K562 (cell line): ENCODE measurements at regions not wholly inside any gene's neighbourhood (a gene's known extent, or its start where the extent isn't known, plus 50 kb on each side); places are given as distances from the start of the nearest gene placed in this dataset.

ENCODE experiments used
- ATAC-seq: fragments of 200-7000 bp; cut with Tn5 transposase; 3 replicates; pipeline ENCODE4 v1.9.1; 2020; ENCODE audit warnings: moderate library complexity
- BruUV-seq: library from RNA; stranded (reverse); fragments of 400-500 nt; replicated peaks from 2 replicates; lab custom pipeline; 2021; lab: Mats Ljungman, UMichigan
- CTCF ChIA-PET: fragments of 300-600 bp; formaldehyde crosslinking; extraction: SDS; loops from one replicate; lab custom pipeline; 2021; ENCODE audit warnings: low intra/inter-chr PET ratio; lab: Yijun Ruan, JAX
- POLR2A ChIA-PET: fragments of 300-600, 350-650 bp; sonication (Branson Sonifier 250); formaldehyde crosslinking; extraction: SDS; loops from one replicate; lab custom pipeline; 2021; ENCODE audit warnings: antibody characterized with exemption, inconsistent platforms; lab: Yijun Ruan, JAX
- DNase-seq, 4 experiments: peaks; one replicate each; pipeline versions ENCODE4 v3.0.0 to v3.0.0-alpha.2; 2011 to 2018; ENCODE audit warnings: low spot score in 3 of 4, mixed read lengths in 3 of 4; ENCODE audit errors: extremely low read depth in 1 of 4
- FAIRE-seq: peaks from 2 replicates; lab custom pipeline; 2011; peaks lifted over from hg19 to GRCh38; lab: Jason Lieb, UNC
- H2AFZ ChIP-seq: 2 replicates; pipeline ENCODE4 v1.6.0; 2011; ENCODE audit warnings: low read depth, low read length, control low read depth, inconsistent platforms
- H3K27ac ChIP-seq: fragments of 200-600 bp; 3 replicates; pipeline ENCODE4 v1.8.0; 2011; ENCODE audit warnings: low read depth, mild to moderate bottlenecking, control low read depth, inconsistent platforms, low read length, moderate library complexity, mixed read lengths; ENCODE audit errors: extremely low read depth
- H3K27me3 ChIP-seq, 2 experiments: fragments of 300-600 bp in 1 of 2; 2 replicates in 1 of 2; 3 replicates in 1 of 2; pipeline versions ENCODE4 v1.6.0 to v1.8.0; 2011; ENCODE audit warnings: inconsistent platforms in 2 of 2, low read length in 2 of 2, mild to moderate bottlenecking in 1 of 2, mixed read lengths in 1 of 2, moderate library complexity in 1 of 2; ENCODE audit not compliant: control insufficient read depth in 2 of 2, insufficient read depth in 2 of 2
- H3K36me3 ChIP-seq: fragments of 300-600 bp; 3 replicates; pipeline ENCODE4 v1.8.0; 2011; ENCODE audit warnings: mild to moderate bottlenecking, low read length, inconsistent platforms; ENCODE audit not compliant: control insufficient read depth, insufficient read depth
- H3K4me1 ChIP-seq, 2 experiments: fragments of 200-600 bp in 1 of 2; replicated peaks in 1 of 2; 2 replicates in 1 of 2; 3 replicates in 1 of 2; pipeline versions ENCODE4 v1.5.1 to v1.8.0; 2011; ENCODE audit warnings: inconsistent platforms in 2 of 2, low read length in 2 of 2, mild to moderate bottlenecking in 1 of 2, mixed read lengths in 1 of 2, moderate library complexity in 1 of 2; ENCODE audit not compliant: control insufficient read depth in 2 of 2, insufficient read depth in 2 of 2
- H3K4me2 ChIP-seq: 2 replicates; pipeline ENCODE4 v1.6.1; 2011; ENCODE audit warnings: low read length, control low read depth, inconsistent platforms, mixed read lengths; ENCODE audit not compliant: insufficient read depth
- H3K4me3 ChIP-seq: fragments of 200-600 bp; sonication (generic), shearing (Covaris generic); 2 replicates; pipeline ENCODE4 v1.5.1; 2016; ENCODE audit warnings: control low read depth, inconsistent platforms
- H3K79me2 ChIP-seq: fragments of 200-600 bp; 3 replicates; pipeline ENCODE4 v1.8.0; 2011; ENCODE audit warnings: low read length, inconsistent platforms; ENCODE audit not compliant: control insufficient read depth, insufficient read depth
- H3K9ac ChIP-seq, 2 experiments: 2 replicates each; pipeline versions ENCODE4 v1.6.0 to v1.6.1; 2011; ENCODE audit warnings: low read depth in 2 of 2, low read length in 2 of 2, control low read depth in 1 of 2, inconsistent platforms in 1 of 2, mild to moderate bottlenecking in 1 of 2, mixed read lengths in 1 of 2; ENCODE audit not compliant: insufficient read depth in 1 of 2
- H3K9me1 ChIP-seq: one replicate; pipeline ENCODE4 v1.6.0; 2011; ENCODE audit warnings: inconsistent platforms, mild to moderate bottlenecking, low read length, moderate library complexity; ENCODE audit not compliant: control insufficient read depth, insufficient read depth
- H3K9me3 ChIP-seq: replicated peaks from 2 replicates; pipeline ENCODE4 v1.5.1; 2011; ENCODE audit warnings: low read depth, low read length, inconsistent platforms; ENCODE audit not compliant: control insufficient read depth, insufficient read depth
- H4K20me1 ChIP-seq: replicated peaks from 2 replicates; pipeline ENCODE4 v1.6.1; 2011; ENCODE audit warnings: low read length, inconsistent platforms, mixed read lengths; ENCODE audit not compliant: control insufficient read depth, insufficient read depth
- ARNT ChIP-seq, 2 experiments: fragments of 450-650 bp; IDR thresholded peaks; 2 replicates each; pipeline ENCODE4 v1.6.1; 2016; ENCODE audit warnings: mild to moderate bottlenecking in 1 of 2
- CBX8 ChIP-seq: fragments of 200-600 bp; sonication (generic); IDR thresholded peaks from 2 replicates; pipeline ENCODE4 v1.6.1; 2012; ENCODE audit warnings: borderline replicate concordance, mixed run types, low read depth, mild to moderate bottlenecking, moderate library complexity, mixed read lengths, low read length, control low read depth, inconsistent platforms; ENCODE audit not compliant: poor library complexity, severe bottlenecking; ENCODE audit errors: extremely low read depth
- COPS2 ChIP-seq: fragments of 450-650 bp; conservative IDR thresholded peaks from 2 replicates; pipeline ENCODE4 v1.6.1; 2016; ENCODE audit warnings: mild to moderate bottlenecking, moderate library complexity
- ELF2 ChIP-seq: fragments of 250-450 bp; sonication (Bioruptor Pico); IDR thresholded peaks from 2 replicates; pipeline ENCODE4 v1.5.0; 2021; ENCODE audit warnings: mild to moderate bottlenecking
- ELF4 ChIP-seq: fragments of 450-650 bp; formaldehyde crosslinking; IDR thresholded peaks from 2 replicates; pipeline ENCODE4 v1.4.0; 2022; ENCODE audit warnings: missing genetic modification characterization
- ESRRA ChIP-seq: fragments of 450-650 bp; IDR thresholded peaks from 2 replicates; pipeline ENCODE4 v1.6.1; 2014; ENCODE audit warnings: low read depth, mild to moderate bottlenecking, moderate library complexity, borderline replicate concordance
- ETV5 ChIP-seq: sonication (generic); formaldehyde crosslinking; IDR thresholded peaks from 2 replicates; pipeline ENCODE4 v1.4.0; 2020; ENCODE audit warnings: low read depth, mild to moderate bottlenecking, missing genetic modification reagents
- HMG20A ChIP-seq: fragments of 450-650 bp; formaldehyde crosslinking; conservative IDR thresholded peaks from 2 replicates; pipeline ENCODE4 v1.4.0; 2020; ENCODE audit warnings: mild to moderate bottlenecking, mixed read lengths
- NCOR1 ChIP-seq: fragments of 450-650 bp; IDR thresholded peaks from 2 replicates; pipeline ENCODE4 v1.6.1; 2016; ENCODE audit warnings: mild to moderate bottlenecking, moderate library complexity
- NFE2 ChIP-seq: IDR thresholded peaks from 2 replicates; pipeline ENCODE4 v1.6.1; 2014; ENCODE audit warnings: antibody characterized with exemption, low read depth
- RCOR1 ChIP-seq, 2 experiments: IDR thresholded peaks; 2 replicates each; pipeline ENCODE4 v1.6.1; 2012; ENCODE audit warnings: low read depth in 2 of 2, low read length in 2 of 2, borderline replicate concordance in 1 of 2, improper control_type of control experiment in 1 of 2
- SRSF3 ChIP-seq: fragments of 200-400 bp; formaldehyde crosslinking; IDR thresholded peaks from 2 replicates; pipeline ENCODE4 v1.6.1; 2016; ENCODE audit warnings: mild to moderate bottlenecking, low read length, moderate library complexity; ENCODE audit not compliant: insufficient read depth
- TBP ChIP-seq: optimal IDR thresholded peaks from 2 replicates; pipeline ENCODE3; 2011; ENCODE audit warnings: low read depth, low read length, improper control_type of control experiment
- ZBTB33 ChIP-seq: sonication (generic); formaldehyde crosslinking; IDR thresholded peaks from 2 replicates; pipeline ENCODE4 v1.8.1; 2023; ENCODE audit warnings: mild to moderate bottlenecking, missing genetic modification reagents
- ZKSCAN8 ChIP-seq: fragments of 200-800 bp; sonication (Bioruptor generic); IDR thresholded peaks from 2 replicates; pipeline ENCODE4 v1.6.1; 2016; ENCODE audit warnings: missing genetic modification characterization, missing compliant biosample characterization
- ZNF217 ChIP-seq: sonication (generic); formaldehyde crosslinking; IDR thresholded peaks from 2 replicates; pipeline ENCODE4 v1.8.0; 2022; ENCODE audit warnings: mild to moderate bottlenecking, missing genetic modification reagents
- ZNF780A ChIP-seq: fragments of 250-450 bp; sonication (Bioruptor Pico); IDR thresholded peaks from 2 replicates; pipeline ENCODE4 v1.5.0; 2021; ENCODE audit warnings: mild to moderate bottlenecking
- WGBS: fragments of 100-300 bp; shearing (Covaris generic); methylation state at CpG from one replicate; pipeline ENCODE4 v1.1.6; 2016; ENCODE audit warnings: low coverage, mixed read lengths; ENCODE audit not compliant: insufficient coverage; ENCODE audit errors: missing lambda C conversion rate; 5-methylcytosine and 5-hydroxymethylcytosine counted together
- in situ Hi-C: fragments of 300-500 bp; cut with MboI; formaldehyde crosslinking; loops from 4 replicates; pipeline ENCODE4 v1.15.0; 2018; ENCODE audit warnings: inconsistent platforms, mixed read lengths
- intact Hi-C: fragments of 100-400 bp; cut with micrococcal nuclease; formaldehyde crosslinking; loops from 2 replicates; pipeline ENCODE4 v1.14.2; 2022

- no peak overlapping the region for H3K4me2 ChIP-seq
- no TSS peak for BruUV-seq
- no peak for FAIRE-seq
- POLR2A ChIA-PET = no interaction called here
- TF ChIP-seq ZNF780A (CRISPR knock-in tag) (no peak), ARNT (IDR thresholded peaks at IDR 0.05) (no peak), NFE2 (no peak), HMG20A (CRISPR knock-in tag) (no peak), SRSF3 (no peak), ZKSCAN8 (CRISPR knock-in tag) (no peak), ZNF217 (CRISPR knock-in tag) (no peak), ESRRA (no peak), CBX8 (no peak), ETV5 (CRISPR knock-in tag) (no peak), TBP (no peak), COPS2 (no peak), ZBTB33 (no peak), ELF4 (CRISPR knock-in tag) (no peak), NCOR1 (no peak), ELF2 (CRISPR knock-in tag) (no peak), RCOR1 (IDR thresholded peaks at IDR 0.05; ENCODE audit: borderline replicate concordance in 1 of 2, low read depth in 2 of 2, low read length in 2 of 2) (no peak)
- 0% methylated on average over 2 of the region's 2 CpGs for WGBS
- H3K4me1 ChIP-seq = no peaks in the 10 kb centered on the region
- H3K27me3 ChIP-seq = no peaks in the 10 kb centered on the region; a peak in 2 of 5 replicates
- H2AFZ ChIP-seq = no peak overlapping the region
- intact Hi-C loops (no loop called here), in situ Hi-C loops (no loop called here)
- H3K4me3 ChIP-seq = no peak overlapping the region
- no peak overlapping the region for H3K27ac ChIP-seq
- H3K9me3 ChIP-seq = no peaks in the 10 kb centered on the region
- ATAC-seq = no peak
- H3K36me3 ChIP-seq = no peaks in the 10 kb centered on the region
- H3K79me2 ChIP-seq = no peaks in the 10 kb centered on the region
- DNase-seq = no peak
- H3K9me1 ChIP-seq = no peaks in the 10 kb centered on the region
- H3K9ac ChIP-seq = no peak overlapping the region
- CTCF ChIA-PET = no interaction called here
- 0 out of 2 replicates have a peak, but pooled peaks cover 3% of the 10 kb centered on the region for H4K20me1 ChIP-seq
Measured at GRCh38 chr1:30395631-30396030, 327.8 kb downstream of the MATN1 start.
